Activated T-cell treated with anti-CD3 and anti-CD28 coated beads for 4 hours (primary cell): ENCODE measurements at regions not wholly inside any gene's neighbourhood (a gene's known extent, or its start where the extent isn't known, plus 50 kb on each side); places are given as distances from the start of the nearest gene placed in this dataset.

ENCODE experiments used
- DNase-seq: peaks from one replicate; pipeline ENCODE4 v3.0.0-alpha.2; 2020

DNA sequence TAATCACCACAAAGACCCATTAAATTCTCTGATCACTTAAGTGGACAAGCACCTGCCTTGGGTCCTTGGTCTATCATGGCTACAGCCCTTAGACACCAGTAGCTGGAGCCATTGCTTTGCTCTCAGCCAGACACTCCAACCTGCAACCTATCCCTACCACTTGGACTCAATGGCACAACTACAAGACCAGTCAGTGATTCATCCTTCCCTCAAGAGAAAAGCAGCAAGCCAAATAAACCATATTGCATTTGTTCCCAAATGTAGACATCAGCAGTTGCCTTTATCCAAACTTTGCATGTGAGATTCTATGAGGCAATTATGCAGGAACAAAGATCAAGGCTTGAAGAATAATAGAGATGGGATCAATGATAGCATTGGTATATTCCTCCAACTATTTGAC, 263.4 kb downstream of the HHIPL2 start:
- DNase-seq, result no peak

DNA sequence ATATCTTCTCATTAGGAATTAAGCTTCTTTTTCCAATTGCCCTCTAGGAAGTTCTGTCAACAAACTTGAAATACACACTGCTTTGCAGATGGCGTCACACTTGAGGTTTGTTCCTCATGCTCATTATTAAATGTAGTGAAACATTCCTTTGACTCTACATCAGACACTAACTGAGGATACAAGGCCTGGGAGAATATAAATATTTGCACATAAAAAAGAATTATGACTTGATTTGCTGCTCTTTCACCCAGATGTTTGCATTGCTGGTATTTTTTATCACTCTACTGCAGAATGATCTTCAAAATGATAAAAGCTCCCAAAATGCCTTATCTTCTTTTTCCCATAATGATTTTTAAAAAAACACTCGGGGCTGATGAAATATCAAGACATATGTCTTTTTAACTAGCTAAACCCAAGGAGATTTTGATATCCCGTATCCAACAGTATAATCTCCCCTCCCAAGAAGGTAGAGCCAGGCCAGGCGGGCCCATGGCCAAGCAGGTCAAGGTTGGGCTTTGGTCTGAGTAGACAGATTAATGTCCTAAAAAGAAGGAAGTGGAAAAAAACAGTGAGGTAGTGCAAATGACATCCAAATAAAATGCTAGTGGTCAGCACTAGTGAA, 264.6 kb downstream of the HHIPL2 start:
- no peak for DNase-seq

DNA sequence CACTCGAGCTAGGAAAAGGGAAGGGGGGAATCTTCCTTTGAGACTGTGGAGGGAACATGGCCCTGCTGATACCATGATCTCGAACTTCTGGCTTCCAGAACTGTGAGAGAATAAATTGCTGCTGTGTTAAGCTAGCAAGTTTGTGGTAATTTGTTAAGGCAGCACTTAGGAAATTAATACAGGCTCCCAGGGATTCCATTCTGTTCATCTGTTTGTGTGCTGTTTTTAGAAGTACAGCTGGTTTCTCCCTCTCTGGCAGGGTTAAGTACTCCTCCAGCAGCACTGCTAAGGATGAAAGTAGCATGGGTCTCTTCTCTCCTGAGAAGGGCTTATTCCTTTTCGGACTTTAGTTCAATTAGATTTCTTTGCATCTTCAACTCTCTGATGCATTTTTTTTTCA, 268.3 kb downstream of the HHIPL2 start:
- DNase-seq, result no peak

DNA sequence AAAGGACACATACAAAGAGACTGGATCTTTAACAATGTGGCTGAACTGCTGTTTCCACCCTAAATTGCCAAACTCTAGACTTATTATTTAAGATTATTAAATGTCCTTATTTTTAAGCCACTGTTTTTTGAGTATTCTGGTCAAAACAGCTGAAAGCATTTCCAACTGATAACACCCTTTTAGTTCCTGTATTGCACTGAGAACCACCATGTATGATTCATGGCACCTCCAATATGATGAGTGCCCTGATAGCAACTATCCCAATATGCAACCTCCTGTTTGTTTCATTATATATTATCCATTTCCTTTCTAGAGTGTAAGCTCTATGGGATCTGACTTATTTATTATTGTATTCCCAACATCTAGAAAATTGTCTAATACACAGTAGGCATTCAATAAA, 269.4 kb downstream of the HHIPL2 start:
- DNase-seq, result no peak

DNA sequence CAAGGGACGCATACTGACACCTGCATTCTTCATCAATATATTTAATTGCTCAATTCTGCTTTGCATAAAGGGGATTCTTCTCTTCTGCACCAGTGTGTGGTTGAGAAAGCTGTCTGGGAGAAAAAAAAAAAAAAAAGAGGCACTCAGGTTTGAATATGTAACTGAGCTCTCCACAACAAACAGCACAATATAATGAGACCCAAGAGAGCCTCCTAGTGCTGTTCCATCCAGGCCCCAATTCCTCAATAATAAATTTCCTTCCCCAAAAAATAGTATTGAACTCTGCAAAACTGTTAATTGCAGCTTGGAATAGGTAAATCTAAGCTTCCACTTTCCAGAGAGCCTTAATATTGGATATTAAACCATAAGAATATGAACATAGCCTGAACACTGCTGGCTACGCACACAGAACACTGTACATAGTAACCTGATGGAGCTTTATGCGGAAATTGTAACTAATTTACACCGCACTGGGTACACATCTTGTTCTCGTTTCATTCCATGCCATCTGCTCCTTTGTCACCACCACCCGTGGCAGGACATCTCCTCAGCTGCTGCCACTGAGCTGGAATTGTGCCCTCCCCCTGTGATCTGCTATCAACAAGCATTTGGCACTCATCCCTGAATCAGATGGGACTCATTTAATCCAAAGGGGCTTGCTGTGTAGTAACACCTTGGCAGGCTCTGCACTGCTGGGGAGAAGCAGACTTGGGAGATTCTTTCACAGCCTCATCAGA, 272.0 kb downstream of the HHIPL2 start:
- DNase-seq, result no peak

DNA sequence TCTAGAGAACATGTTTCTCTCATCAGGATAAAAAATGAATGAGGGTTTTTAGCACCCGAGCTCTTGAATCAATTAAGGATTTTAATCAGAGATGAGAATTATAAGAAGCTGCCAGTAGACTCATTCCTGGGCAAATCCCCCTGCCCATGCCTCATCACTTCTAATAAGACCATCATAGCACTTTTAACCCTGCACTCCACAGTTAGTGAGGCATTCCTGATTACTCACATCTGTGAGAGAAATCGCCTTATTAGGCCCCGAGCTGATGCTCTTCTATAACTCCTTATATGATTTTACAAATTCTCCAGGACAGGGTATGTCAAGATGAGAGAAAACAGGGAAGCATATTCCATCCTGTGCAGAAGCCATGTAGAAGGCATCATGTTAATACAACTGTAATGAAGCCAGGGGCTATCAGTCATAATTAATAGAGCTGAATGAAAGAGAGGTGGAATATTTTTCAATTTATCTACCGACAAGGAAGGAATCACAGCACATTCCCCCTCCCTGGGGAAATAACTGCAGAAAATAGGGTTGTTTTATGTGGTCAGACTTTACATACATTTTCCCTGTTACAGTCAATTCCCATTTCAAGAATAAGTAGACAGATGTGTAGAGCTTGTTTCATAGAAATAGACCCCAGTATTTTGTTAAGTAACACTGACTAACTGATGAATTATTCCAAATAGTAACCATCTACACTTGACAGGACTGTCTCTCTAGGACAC, 272.7 kb downstream of the HHIPL2 start:
- no peak for DNase-seq

DNA sequence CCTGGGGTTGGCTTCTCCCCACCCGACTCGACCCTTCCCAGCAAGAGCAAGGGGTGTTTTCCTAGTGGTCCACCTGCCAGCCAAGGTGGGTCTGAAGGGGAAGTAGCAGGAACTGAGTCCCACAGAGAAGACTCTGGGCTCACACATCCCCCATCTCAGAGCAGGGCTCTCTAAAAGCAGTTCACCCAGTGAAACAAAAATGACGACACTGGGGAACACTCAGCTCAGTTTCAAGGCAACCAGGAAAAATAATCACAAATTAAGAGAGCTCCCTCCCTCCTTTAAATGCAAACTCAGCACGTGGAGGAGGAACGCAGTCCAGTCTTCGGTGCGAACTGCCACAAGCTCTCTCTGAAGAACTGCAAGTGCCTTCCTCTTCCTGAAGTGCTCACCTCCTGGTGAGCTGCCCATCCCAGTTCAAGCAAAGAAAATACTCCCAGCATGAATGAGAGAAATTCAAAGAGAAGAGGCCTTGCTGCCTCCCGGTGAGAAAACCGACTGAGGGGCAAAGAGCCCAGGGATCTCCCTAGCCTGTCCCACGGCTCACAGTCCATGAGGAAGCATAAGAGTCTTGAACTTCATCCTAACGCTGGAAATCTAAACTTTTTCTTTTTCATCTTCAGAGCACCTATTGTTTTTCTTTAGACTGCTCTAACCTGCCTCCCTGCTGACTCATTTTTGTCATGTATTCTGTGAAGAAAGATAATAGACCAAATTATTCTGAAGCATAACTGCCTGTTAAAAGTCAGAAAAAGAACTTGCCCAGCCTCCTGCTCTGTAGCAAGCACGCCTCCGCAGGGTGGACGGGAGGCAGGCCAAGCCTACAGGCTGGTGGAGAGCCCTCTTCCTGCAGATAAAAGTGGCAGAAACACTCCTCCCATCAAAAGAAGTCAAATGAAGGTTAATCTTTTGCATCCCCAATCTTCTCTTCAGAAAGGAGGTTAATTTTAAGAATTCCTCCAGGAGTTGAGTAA, 281.4 kb downstream of the HHIPL2 start:
- DNase-seq, result no peak

DNA sequence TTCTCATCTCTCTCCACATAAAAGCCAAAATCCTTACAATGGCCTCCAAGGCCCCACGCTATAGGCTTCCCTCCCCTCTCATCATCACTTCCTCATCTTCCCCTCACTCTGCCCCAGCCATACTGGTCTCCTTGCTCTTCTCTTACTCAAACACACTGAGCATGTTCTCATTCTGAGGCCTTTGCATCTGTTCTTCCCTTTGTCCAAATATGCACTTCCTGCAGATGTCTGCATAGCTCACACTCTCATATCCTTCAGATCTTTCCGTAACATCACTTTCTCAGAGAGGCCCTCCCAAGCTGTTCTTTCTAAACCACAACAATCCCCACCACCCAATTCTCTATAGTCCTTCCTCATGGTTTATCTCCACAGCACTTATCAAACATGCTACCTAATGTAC, 284.1 kb downstream of the HHIPL2 start:
- no peak for DNase-seq

DNA sequence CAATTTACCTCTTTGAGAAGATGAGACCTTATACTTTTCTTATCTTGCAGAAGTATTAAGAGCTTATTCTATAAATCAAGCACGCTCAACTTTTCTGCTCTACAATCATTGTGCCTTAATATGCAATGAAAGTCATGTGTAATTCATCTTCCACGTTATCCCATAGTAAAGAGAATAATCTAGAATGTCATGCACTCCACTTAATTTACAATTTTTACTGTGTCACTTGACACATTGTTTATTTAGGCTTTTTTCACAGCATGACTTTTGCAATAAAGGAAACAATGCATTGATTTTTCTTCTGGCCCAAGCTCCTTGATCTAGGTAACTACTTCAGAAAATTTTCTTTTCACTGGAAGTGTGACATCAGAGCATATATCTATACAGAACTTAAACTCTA, 290.9 kb downstream of the HHIPL2 start:
- no peak for DNase-seq

DNA sequence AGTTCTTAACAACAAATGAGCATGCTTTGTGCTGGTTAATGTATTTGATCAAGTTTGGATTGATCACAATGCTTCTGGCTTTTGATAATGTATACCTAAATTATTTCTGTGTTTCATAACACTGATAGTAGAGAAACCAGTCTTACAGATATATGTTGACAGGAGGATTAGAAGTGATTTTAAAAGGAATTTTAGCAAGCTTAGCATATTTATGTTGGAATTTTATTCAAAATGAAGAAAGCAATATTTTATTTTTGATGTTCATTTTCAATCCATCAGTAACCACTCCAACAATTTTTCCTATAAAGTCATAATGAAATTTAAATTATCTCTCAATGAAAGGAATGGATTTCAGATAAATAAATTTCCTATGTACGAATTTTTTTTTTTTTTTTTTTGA, 291.8 kb downstream of the HHIPL2 start:
- no peak for DNase-seq

DNA sequence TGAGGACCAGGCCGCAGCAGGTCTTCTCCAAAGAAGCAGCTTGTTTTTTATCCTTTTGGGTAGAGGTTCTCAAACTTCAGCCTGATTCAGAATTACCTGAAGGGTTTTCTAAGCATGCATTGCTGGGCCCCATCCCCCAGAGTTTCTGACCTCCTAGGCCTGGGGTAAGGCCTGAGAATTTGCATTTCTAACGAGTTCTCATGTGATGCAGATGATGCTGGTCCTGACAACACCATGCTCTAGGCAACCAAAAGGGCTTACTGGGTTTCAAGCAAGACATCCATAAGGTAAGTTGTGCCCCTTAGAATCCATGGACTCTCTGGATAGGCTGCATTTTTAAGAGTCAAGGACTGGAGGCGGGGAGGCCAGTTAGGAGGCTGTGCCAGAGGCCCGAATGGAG, 295.1 kb downstream of the HHIPL2 start:
- no peak for DNase-seq

DNA sequence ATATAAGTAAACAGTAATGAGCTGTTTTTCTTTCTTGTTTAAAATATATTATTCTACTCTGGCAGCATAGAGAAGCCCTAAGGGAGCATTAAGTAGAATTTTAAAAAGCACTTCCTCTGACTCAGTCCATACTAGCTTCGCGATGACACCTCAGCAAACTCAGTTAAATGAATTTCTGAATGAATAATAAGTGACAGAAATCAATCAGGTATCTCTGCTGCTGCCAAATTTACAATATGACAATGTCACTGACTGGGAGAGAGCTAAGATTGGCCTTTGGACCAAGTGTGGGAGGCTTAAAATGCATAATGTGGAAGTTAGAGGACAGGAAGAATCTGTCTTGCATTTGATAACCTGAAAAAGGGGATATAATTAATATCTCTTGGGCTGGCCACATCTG, 296.1 kb downstream of the HHIPL2 start:
- no peak for DNase-seq

DNA sequence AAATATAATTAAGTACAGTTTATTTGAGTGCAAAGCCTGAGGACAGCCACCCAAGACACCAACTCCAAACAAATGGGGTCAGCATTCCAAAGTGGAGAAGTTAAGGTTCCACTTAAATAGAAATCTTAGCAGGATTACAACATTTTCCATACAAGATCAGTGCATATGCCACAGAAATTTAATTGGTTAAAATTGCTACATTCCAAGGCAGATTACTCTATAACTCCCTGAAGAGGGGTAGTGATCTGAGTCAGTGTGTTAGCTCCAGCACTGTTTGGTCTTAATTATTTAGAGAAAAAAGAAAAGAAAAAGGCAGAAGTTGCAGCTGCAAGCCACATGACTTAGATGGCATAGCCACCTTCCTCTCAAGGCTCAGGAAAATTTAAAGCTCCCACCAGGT, 297.5 kb downstream of the HHIPL2 start:
- no peak for DNase-seq

DNA sequence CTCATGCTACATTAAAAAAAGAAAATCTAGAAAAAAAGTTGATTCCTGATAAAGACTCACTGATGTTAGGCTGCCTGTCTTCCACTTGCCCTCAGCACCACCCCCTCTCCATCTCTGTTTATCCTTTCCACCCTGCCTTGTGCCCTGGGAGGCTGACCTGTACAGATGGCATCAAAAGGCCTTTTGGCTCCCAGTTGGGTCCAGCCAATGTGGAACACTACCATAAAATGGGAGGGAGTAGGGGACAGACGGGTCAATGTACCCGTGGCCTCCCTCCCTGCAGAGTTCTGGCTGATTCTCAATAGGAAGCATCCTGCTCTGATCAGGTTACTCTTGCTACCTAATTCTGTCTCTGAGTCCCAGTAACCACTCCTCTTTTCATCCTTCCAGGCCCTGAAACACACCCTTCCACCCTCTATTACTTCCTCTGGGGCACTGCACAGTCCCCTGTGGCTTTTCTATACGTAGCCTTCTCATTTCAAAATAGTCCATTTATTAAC, 300.0 kb downstream of the HHIPL2 start:
- DNase-seq, result no peak

DNA sequence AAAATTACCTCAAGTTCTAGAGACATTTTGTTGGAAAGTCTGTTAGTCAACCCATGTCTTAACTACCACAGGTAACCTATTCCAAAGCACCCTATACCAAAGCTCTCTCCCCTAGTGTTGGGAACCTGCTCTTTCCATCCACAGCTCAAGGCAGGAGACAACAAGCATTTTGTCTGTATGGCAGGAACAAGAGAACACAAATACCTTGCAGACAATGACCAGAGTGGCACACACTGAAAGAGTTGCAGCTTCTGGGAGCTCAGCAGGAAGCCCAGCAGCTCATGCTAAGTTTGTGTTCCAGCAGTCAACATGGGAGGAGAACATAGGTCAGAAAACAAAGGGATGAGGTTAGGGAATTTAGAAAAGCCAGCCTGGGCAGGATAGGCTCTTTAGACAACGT, 300.8 kb downstream of the HHIPL2 start:
- no peak for DNase-seq

DNA sequence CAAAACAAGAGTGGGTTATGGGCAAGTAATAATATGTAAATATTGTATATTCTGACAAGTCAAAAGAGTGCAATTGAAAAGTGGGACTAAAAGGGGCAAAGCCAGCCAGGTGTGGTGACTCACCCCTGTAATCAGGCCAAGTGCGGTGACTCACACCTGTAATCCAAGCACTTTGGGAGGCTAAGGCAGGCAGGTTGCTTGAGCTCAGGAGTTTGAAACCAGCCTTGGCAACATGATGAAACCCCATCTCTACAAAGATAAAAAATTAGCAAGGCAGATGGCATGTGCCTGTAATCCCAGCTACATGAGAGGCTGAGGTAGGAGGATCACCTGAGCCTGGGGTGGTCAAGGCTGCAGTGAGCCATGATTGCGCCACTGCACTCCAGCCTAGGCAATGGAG, 304.0 kb downstream of the HHIPL2 start:
- no peak for DNase-seq

DNA sequence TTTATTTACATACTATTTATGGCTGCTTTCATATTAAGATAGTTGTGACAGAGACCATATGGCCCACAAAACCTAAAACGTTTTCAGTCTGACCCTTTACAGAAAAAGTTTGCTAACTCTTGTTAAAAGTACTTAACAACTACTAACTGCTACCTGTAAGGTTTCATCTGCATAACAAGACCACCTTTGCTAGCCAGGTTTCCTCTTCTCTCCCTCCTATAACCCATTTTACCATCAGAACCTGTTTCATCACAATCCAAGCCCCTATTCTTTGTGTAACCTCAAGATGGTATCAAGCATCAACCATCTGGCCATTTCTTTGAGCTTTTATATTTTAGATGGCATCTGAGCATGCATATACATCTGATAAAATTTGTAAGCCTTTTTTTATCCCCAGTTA, 305.4 kb downstream of the HHIPL2 start:
- no peak for DNase-seq

DNA sequence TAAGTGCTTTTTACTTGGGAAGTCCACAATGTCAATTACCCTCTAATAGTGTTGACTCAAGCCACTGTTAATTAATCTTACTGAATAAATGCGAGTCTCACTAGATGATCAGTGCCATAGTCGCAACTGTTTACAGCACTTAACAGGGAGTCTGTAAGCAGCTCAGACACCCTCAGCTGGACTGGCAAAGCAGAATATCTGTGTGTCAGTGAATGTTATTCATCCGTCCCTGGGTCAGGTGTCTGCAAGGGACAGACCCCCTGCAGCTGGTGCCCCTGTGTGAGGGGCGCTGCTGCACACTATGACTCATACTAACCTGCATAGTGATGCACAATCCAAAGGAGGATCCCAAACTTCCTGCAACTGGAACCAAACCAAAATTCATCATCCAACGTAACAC, 306.5 kb downstream of the HHIPL2 start:
- no peak for DNase-seq

DNA sequence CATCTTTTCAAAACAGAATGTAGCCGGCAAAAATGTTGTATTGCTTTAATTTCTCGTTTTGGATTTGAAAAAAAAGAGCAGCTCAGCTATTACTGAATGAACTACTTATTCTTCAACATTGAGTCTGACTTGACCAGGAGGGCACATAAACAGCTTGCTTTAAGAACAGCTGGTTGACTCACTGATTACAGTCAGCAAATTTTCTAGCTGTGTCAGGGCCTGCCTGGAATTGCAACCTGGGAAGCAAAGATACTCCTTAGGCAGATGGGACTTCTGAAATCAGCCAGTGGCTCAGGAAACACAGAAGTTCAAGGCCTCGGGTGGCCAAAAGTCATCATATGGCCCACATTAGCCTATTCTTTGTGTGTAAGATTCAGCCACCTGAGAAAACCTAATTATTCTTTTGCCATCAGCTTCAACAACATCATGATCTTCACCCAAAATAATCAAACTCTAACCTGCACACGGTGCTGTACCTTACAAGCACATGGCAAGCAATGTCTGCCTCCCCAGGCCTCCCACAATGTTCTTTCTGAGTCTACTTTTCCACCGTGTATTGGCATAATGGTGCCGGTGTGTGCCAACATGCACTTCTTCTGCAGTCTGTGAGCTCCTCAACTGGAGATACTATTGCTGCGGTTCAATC, 307.2 kb downstream of the HHIPL2 start:
- DNase-seq, result no peak

DNA sequence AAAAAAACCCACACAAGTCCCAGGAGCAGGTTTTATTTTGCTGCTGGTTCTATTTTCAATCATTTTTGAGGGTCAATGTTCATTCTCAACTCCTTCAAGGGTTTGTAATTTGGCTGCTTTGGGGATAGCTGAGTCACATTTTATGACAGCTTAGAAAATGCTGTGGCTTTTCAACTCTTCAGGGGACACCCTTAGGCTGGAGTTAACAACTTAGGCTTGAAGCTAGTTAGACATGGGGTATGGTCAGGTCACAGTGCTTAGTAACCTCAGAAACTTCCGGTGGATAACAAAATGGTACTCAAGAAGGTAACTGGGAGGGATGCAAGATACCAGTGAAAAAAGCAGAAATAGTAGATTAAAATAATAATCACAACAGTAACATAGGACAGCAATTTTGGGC, 308.8 kb downstream of the HHIPL2 start:
- no peak for DNase-seq

DNA sequence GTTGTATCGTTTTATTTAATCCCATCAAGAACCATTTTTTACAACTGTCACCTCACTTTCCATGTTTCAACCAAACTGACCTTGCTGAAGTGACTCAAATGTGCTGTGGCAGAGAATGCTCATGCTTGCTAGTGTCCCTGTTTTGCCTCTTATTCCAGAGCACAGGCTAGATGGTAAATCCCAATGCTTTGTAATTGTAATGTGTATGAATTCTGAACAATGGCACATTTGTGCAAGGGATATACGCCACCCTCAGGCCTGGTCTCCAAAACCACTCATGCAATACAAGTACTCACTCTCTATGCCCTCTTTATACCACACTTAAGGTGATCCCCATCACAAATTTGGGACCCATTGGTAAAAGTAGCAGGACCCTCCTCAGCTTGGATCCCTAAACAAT, 313.6 kb downstream of the HHIPL2 start:
- DNase-seq, result no peak

DNA sequence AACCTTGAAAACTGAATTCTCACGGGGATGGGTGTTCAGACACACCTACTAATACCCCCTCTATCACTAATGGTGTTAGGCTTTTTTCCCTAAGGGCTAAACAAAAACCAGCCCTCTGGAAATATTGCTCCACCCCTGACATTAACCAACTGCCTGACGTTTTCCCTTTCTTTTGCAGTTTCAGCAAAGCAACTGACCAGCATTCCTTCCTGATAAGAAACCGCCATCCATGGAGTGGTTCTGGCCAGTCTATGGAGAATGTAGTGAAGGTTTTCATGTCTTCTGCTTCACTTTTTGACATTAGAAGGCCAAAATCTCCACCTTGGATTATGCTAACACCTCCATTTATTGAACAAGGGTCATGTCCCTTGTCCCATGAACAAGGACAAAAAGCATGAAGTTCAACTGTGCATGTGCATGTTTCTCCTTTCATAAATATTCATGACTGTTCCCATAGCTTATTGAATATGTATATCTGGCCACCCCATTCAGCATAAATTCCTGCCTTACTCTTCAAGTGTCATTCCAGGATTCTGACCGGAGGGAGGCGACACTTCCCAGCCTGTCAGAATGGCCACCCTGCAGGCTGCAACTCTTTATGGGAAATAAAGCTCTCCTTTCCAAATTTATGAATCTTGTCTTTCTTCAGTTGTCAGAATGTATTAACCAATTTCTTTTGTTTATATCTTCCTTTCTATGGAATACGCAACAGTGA, 314.3 kb downstream of the HHIPL2 start:
- no peak for DNase-seq
